ELF-1 (cell line): ENCODE measurements at regions not wholly inside any gene's neighbourhood (a gene's known extent, or its start where the extent isn't known, plus 50 kb on each side); places are given as distances from the start of the nearest gene placed in this dataset.
"Not testable (repeated sequence)": the region's sequence is repeated elsewhere in the genome, so short reads cannot be mapped to it uniquely, and the experiment has no call there.

ENCODE experiments used
- DNase-seq: peaks from one replicate; pipeline ENCODE4 v3.0.0-alpha.2; 2016; ENCODE audit warnings: low read depth, low spot score

GRCh38 chr1:119191325-119191724, 50.9 kb upstream of the WARS2 start:
- DNase-seq: no peak

- no peak for DNase-seq
Observed at GRCh38 chr1:119204197-119204960, 63.9 kb upstream of the WARS2 start.

- no peak for DNase-seq
Observed at GRCh38 chr1:119204961-119205357, 64.5 kb upstream of the WARS2 start.

- DNase-seq: no peak
Observed at GRCh38 chr1:119209061-119209460, 68.6 kb upstream of the WARS2 start.

GRCh38 chr1:119209596-119210295, 69.3 kb upstream of the WARS2 start:
- DNase-seq: no peak

GRCh38 chr1:119210296-119210649, 69.8 kb upstream of the WARS2 start:
- no peak for DNase-seq

GRCh38 chr1:119213213-119213612, 72.8 kb upstream of the WARS2 start:
- DNase-seq: not testable (repeated sequence)

- DNase-seq: not testable (repeated sequence)
Observed at GRCh38 chr1:119214961-119215360, 74.5 kb upstream of the WARS2 start.

- DNase-seq: no peak
Observed at GRCh38 chr1:119217309-119217828, 76.9 kb upstream of the WARS2 start.

GRCh38 chr1:119219711-119220110, 79.3 kb upstream of the WARS2 start:
- no peak for DNase-seq

GRCh38 chr1:119220991-119221390, 80.5 kb upstream of the WARS2 start:
- no peak for DNase-seq

- no peak for DNase-seq
Observed at GRCh38 chr1:119222271-119222670, 81.8 kb upstream of the WARS2 start.

GRCh38 chr1:119225265-119225664, 84.8 kb upstream of the WARS2 start:
- DNase-seq: no peak

- DNase-seq: peak; percentile 17
Observed at GRCh38 chr1:119225831-119226230, 85.4 kb upstream of the WARS2 start.

GRCh38 chr1:119226321-119226720, 85.9 kb upstream of the WARS2 start:
- DNase-seq: no peak

GRCh38 chr1:119226913-119227312, 86.5 kb upstream of the WARS2 start:
- no peak for DNase-seq

- DNase-seq: no peak
Observed at GRCh38 chr1:119227456-119227855, 87.0 kb upstream of the WARS2 start.

GRCh38 chr1:119228335-119229080, 88.1 kb upstream of the WARS2 start:
- DNase-seq: no peak

- no peak for DNase-seq
Observed at GRCh38 chr1:119235120-119235519, 94.7 kb upstream of the WARS2 start.

- DNase-seq: no peak
Observed at GRCh38 chr1:119245881-119246280, 105.4 kb upstream of the WARS2 start.

- DNase-seq: no peak
Observed at GRCh38 chr1:119249283-119249682, 108.8 kb upstream of the WARS2 start.

- DNase-seq: no peak
Observed at GRCh38 chr1:119250299-119250698, 109.8 kb upstream of the WARS2 start.
